Endometrium (tissue), 2 donors: ENCODE measurements at regions not wholly inside any gene's neighbourhood (a gene's known extent, or its start where the extent isn't known, plus 50 kb on each side); places are given as distances from the start of the nearest gene placed in this dataset.

Source experiments
- FAIRE-seq: peaks from 2 replicates; lab custom pipeline; 2012; peaks lifted over from hg19 to GRCh38; lab: Jason Lieb, UNC
- donor health status: control.
- donor health status: control.

DNA sequence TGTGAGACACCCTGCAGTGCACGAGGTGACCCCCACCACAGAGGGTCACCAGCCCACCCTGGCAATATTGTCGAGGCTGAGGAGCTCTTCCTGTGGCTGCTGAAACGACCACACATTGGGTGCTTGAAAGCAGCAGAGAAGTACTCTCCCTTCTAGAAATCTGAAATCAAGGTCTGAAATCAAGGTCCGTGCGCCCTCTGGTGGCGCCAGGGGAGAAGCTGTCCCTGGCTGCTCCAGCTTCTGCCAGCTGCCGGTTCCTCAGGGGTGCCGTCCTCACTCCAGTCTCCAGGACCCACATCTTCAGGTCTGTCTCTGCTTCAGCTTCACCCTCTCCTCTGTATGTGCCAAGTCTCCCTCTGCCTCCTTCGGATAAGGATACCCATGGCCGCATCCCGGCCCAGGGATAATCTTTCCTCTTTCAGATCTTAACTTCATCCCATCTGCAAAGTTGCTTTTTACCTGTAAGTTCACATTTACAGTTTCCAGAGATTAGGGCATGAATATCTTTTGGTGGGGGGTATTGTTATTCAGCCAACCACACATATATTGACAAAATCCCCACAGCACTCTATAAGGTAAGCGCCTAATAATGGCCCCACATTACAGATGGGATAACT lies 108.3 kb upstream of the PHACTR3 start:
- no peak for FAIRE-seq

DNA sequence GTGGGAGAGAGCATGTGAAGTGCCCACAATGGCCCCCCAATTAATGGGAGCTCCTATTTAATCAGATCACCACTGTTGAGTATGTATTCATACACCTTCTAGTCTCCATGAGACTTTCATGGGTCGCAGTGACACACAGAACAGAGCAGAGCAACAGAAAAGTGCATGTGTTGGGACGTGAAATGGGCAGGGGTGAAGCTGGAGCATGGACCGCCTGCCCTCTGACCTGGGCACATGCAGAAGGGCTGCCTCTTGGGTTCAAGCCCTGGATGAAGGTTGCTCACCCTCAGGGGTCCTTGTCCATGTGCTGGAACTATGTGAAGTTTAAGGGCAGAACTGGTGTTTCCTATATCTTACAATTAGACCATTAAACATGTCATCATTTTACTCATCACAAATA lies 106.0 kb upstream of the PHACTR3 start:
- no peak for FAIRE-seq

DNA sequence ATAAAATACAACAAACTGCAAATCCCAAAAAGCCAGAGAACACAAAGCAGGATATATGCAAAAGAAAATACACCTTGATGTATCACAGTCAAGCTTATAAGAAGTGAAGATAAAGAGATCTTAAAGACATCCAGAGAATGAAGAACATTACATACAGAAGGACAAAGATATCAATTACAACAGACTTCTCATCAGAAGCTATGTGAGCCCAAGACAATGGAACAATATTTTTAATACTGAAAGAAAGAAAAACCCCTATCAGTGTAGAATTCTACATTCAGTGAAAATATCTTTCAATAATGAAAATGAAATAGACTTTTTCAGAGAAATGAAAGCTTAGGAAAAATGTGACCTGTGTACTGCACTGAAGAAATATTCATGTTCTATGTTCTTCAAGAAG lies 104.5 kb upstream of the PHACTR3 start:
- no peak for FAIRE-seq

DNA sequence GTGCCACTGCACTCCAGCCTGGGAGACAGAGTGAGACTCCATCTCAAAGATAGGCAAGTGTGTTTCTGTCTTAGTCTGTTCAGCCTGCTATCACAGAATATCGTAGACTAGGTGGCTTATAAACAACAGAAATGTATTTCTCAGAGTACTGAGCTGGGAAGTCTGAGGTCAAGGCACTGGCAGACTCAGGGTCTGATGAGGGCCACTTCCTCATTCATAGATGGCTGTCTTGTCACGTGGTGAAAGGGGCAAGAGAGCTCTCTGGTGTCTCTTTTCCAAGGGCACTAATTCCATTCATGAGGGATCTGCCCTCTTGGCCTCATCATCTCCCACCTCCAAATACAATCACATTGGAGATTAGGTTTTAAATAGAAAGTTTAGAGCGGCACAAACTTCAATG lies 95.6 kb upstream of the PHACTR3 start:
- FAIRE-seq, result no peak

DNA sequence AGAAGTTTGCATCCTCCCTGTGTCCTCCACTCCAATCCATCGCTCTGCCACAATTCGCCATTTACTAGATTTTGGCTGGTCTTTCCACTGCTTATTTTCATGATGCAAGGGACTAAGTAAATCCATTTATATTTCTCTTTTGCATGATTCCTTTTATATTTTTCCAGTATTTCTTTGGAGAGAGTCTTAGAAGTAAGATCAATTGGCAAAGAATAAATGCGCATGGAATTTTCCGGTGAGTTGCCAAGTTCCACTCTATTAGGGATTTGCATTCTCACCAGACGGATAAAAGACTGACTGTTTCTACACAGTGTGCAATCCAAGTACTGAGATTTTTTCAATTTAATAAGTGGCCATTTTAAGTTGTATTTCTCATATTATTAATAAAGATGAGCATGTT lies 91.7 kb upstream of the PHACTR3 start:
- FAIRE-seq, result no peak

DNA sequence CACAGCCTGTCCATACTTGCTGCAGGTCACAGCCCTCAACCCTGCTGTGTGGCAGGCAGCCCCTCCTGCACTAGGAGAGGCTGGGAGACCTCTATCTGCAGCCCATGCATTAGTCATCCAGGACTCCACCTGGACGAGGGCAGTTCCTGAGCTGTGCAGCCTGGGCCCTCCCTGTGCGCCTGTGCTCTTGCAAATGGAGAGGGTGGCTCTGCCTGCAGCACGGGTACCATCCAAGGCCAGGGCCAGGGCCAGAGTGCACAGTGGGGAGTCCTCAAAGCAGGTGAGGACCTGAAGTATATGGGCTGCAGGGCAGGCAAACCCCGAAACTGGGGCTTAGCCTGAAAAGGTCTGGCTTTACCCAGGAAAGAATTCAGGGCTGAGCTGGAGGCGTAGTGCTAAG lies 89.8 kb upstream of the PHACTR3 start:
- FAIRE-seq, result no peak

DNA sequence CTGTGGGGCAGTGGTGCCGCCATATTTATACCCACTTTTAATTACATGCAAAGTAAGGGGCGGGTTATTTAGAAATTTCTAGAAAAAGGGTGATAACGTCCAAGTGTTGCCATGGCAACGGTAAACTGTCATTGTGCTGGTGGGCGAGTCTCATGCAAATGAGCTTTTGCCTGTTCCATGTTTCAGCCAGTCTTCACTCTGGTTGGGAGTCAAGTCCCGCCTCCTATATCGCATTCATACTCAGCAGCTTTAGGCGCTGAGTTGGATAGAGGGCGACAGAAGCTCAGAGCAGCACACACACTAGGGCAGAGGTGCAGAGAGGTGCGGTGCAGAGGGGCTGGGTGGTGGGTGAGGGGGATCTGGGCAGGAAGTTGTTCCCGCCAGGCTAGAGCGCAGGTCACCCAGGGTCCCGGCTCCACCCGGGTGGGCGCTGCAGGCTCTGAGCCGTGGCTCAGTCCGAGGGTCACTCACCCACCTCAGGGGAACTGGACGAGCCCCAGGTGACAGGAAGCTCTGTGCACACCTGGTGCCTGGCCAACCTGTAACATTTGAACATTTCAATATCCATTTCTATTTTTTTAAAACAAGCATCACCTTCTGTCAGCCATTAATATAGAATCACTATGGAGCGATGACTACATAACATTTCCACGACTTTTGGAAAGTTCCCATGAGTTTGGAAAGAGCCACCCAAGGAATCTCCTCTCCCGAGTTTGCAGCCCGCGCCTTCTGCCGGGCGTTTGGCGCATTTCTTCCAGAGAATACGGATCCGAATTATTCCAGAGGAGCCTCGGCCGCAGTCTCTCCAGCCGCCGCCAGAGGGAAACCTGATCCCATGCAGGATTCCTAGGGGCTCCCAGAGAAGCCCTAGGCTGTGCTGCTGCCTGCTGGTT lies 89.1 kb upstream of the PHACTR3 start:
- FAIRE-seq, result peak; percentile 23

DNA sequence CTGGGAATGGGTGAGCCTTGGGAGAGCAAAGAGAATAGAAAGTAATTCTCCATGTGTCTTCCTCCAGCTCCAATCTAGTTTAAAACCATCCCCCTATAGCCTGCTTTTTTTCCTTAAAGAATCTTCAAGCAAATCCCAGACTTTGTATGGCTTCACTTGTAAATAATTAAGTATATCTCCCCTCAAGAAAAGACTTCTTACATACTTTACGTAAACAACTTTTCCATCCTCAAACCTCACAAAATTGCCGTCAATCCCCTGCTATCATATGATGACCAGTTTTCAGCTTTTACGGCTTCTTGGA lies 88.5 kb upstream of the PHACTR3 start:
- no peak for FAIRE-seq

DNA sequence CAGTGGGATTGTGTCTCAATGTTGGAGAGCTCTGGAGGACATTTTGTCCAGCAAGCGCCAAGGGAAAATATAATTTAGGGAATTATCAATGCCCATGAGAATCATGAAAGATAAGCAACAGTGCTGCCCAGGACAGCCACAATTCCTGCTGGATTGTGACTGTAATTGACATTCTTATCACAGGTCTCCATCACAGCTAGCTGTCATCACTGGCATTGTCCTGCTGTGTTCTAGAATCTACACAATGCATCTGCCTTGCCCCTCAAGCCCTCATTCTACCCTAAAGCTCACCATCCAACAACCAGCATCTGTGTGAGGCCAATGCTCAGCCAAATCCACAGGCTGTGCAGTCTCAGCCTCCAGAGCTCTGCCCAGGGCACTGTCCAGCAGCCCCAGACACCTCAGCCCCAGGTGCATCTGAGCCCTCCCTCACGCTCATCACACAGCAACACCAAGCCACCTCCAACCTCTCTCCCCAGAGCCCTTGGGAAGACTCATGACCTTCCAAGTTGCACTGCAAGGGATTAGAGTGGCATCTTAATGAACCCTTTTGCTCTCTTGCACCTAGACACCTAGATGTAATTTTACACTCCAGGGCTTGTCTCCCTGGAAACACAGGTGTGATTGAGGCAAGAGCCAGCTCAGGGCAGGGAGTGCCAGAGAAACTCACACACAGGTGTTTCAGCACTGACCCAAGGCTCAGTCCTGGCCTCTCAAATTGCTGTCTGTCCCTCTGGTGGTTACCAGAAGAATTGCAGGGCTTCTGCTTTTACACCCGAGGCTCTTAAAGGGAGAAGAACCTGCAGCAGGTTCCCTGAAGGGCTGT lies 85.2 kb upstream of the PHACTR3 start:
- no peak for FAIRE-seq

DNA sequence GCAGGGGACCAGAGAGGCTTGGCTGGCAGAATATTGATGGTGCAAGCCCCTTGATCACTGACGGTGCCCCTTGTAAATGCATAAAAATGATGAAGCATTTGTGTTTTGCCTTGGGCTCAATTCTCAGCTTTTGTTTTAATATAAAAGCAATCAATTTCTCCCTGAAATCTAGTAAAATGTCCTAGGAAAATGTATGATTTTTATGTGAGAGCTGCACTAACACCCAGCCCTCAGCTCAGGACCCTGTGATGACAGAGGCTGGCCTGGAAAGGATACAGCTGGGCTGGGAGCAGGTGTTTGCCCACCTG lies 84.7 kb upstream of the PHACTR3 start:
- no peak for FAIRE-seq

DNA sequence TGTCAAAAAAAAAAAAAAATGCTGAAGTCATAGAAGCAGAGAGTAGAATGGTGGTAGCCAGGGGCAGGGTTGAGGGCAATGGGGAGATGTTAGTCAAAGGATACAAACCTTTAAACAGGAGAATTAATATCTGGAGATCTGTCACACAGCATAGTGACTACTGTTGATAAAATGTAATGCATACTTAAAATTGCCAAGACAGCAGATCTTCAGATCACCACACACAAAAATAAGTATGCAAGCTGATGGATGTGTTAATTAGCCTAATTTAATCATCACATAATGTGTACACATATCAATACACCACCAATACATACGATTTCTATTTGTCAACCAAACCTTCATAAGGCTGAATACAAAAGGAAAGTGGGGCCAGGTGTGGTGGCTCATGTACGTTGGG lies 83.5 kb upstream of the PHACTR3 start:
- FAIRE-seq, result no peak

DNA sequence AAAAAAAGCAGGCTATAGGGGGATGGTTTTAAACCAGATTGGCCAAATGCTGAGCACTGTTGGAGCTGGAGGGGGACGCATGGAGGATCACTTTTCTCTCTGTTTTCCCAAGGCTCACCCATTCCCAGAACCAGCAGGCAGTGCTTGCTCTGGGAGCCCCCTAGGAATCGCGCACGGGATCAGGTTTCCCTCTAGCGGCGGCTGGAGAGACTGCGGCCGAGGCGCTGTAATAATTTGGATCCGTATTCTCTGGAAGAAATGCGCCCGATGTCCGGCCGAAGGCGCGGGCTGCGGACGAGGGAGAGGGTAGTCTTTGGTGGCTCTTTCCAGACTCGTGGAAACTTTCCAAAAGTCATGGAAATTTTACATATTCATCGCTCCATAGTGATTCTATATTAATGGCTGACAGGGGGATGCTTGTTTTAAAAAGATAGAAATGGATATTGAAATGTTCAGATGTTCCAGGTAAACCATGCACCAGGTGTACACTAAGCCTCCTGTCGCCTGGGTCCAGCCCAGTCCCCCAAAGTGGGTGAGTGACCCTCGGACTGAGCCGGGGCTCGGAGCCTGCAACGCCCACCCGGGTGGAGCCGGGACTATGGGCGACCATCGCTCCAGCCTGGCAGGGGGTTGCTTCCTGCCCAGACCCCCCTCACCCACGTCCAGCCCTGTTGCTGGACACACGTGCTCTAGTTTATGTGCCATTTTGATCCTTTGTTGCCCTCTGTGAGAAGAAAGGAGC lies 78.7 kb upstream of the PHACTR3 start:
- no peak for FAIRE-seq

DNA sequence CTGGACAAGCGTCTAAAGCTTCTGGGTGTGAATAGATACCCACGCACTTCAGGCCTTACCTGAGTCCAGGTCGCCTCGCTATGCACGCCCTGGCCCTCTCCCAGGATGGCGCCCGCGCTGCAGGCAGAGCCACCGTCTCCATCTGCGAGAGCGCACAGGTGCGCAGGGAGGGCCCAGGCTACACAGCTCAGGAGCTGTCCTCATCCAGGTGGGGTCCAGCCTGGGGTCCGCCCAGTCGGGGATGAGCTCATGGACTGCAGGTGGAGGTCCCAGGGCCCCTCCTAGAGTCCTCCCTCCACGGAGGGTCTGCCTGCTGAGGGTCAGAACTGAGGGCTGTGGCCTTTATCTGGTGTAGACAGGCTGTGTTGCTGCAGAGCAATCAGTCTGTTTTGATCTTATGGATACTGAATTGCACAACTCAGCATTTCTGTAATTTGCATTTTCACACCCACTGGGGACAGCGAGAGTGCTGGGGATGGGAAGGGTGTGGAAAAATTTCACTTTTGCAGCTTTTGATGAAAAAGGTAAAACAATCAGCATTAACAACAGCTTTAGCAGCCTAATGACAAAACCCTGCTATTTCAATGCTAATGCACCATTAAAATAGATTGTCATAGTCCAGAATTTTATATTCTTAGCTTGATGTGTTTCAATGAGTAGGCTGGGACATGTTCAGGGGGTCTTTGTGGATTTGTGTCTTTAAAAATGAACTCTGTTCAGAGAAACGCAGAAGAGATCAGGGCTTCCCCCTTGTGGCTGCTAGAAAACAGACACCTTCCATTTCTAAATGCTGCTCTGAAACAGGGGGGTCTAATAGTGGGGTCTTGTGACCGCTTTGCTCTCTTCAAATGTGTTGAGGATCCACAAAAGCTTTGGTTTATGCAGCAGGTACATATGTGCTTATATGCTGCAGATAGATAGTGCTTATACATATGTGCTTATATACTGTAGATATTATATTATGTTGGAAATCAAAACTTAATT lies 77.8 kb upstream of the PHACTR3 start:
- FAIRE-seq, result no peak

DNA sequence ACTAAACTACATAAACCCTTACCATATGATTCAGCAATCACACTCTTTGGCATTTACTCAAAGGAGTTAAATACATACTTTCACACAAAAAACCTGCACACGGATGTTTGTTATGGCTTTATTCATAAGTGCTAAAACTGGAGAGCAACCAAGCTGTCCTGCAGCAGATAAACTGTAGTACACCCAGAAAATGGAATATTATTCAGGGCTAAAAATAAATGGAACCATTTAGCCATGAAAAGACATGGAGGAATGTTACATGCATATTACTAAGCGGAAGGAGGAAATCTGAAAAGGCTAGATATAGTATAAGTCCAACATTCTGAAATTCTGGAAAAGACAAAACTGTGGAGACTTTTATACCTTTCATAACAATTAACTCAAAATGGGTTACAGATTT lies 73.6 kb upstream of the PHACTR3 start:
- no peak for FAIRE-seq

DNA sequence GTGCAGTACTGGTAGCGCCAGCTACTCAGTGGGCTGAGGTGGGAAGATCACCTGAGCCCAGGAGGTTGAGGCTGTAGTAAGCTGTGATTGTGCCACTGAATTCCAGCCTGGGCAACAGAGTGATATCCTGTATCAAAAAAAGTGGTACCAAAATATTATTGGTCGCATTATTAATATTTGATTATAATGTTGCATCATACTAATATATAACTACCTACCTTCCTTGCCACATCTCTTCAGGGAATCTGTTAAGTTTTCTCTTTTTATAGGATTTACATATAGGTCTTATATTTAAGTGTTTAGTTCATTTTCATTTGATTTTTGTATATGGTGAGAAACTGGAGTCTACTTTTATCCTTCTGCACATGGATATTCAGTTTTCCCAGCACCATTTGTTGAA lies 66.3 kb upstream of the PHACTR3 start:
- FAIRE-seq, result no peak

DNA sequence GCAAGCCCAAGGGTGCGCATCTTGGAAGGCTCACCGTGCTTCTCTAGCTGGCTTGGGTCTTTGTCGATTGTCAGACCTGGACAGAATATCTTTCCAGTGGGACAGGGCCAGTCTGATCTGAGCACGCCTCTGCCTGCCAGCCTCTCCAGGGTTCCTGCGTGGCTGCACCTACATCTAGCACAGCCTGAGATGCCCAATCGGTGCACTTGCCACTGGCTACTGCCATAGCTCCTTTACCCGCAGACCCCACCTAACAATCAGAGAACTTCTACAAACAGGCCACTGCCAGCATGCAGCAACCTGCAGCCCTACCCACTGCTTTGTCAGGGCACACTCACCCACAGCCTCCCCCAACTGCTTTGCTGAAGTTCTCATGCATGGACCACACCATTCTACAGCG lies 56.7 kb upstream of the PHACTR3 start:
- no peak for FAIRE-seq
